Right atrium auricular region (tissue), 2 donors: ENCODE measurements at regions not wholly inside any gene's neighbourhood (a gene's known extent, or its start where the extent isn't known, plus 50 kb on each side); places are given as distances from the start of the nearest gene placed in this dataset.

ENCODE experiments used
- DNase-seq: peaks from one replicate; pipeline ENCODE4 v3.0.0-alpha.2; 2019; ENCODE audit warnings: low spot score
- H3K27ac ChIP-seq, 2 donors: fragments of 200-600 bp; sonication (generic); 1 replicate in 1 of 2; 2 replicates in 1 of 2; pipeline ENCODE4 v1.5.1; 2016 to 2019
- H3K27me3 ChIP-seq, 2 donors: fragments of 200-600 bp; sonication (generic); one replicate each; pipeline versions ENCODE4 v1.5.1 to v1.6.0; 2017 to 2019
- H3K36me3 ChIP-seq: fragments of 200-600 bp; sonication (generic); one replicate; pipeline ENCODE4 v1.5.1; 2016
- H3K4me1 ChIP-seq, 2 donors: fragments of 200-600 bp; sonication (generic); one replicate each; pipeline versions ENCODE4 v1.5.1 to v1.6.0; 2017 to 2019
- H3K4me3 ChIP-seq, 2 donors: fragments of 200-600 bp; sonication (generic); 1 replicate in 1 of 2; 2 replicates in 1 of 2; pipeline ENCODE4 v1.5.1; 2017 to 2019; ENCODE audit warnings: mild to moderate bottlenecking in 1 of 2, moderate library complexity in 1 of 2
- H3K9me3 ChIP-seq, 2 donors: fragments of 200-600 bp; sonication (generic); one replicate each; pipeline ENCODE4 v1.5.1; 2019
- CTCF ChIP-seq, 2 donors: fragments of 200-600 bp; sonication (generic); IDR thresholded peaks; one replicate each; pipeline ENCODE4 v1.5.1; 2019; ENCODE audit warnings: antibody characterized with exemption in 2 of 2

DNA sequence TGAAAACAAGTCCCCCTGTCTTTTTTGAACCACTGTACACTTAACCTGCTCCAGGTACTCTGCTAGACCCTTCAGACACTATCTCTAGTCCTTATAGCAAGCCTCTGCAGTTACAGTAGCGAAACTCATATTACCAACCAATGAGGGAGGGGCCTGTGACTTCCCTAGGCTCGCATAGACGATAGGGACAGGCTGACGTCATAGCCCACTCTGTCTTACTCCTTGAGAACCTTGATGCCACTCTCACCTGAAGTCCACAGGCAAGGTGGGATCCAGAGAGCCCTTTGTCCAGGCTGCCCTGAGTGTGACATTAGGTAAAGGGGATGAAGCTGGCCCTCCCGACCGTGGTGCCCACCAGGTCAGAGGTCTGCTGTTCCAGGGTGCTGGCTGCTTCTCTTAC, 65.3 kb downstream of the ACTBL2 start:
- Histone ChIP-seq H3K4me1 (peaks cover 0 to 15% of the 10 kb centered on the region in 2 donors), H3K27me3 (no peaks in the 10 kb centered on the region), H3K27ac (no peak overlapping the region), H3K4me3 (no peak overlapping the region), H3K9me3 (no peaks in the 10 kb centered on the region), H3K36me3 (no peaks in the 10 kb centered on the region)
- TF ChIP-seq CTCF (IDR thresholded peaks at IDR 0.05): no peak
- DNase-seq: no peak

GRCh38 chr5:57416278-57416994, 66.2 kb downstream of the ACTBL2 start:
- TF ChIP-seq CTCF (IDR thresholded peaks at IDR 0.05): no peak
- H3K9me3 ChIP-seq: no peaks in the 10 kb centered on the region
- peaks cover 0 to 24% of the 10 kb centered on the region in 2 donors for H3K4me1 ChIP-seq
- H3K27ac ChIP-seq: no peak overlapping the region
- no peak for DNase-seq
- no peak overlapping the region for H3K4me3 ChIP-seq
- H3K27me3 ChIP-seq: no peaks in the 10 kb centered on the region
- H3K36me3 ChIP-seq: no peaks in the 10 kb centered on the region

- peak overlapping the region in 1 of 2 donors; percentile 55 for H3K27ac ChIP-seq
Observed at GRCh38 chr5:57414857-57415256, 67.8 kb downstream of the ACTBL2 start.

GRCh38 chr5:57414191-57414590, 68.4 kb downstream of the ACTBL2 start:
- no peak overlapping the region for H3K4me3 ChIP-seq
- H3K36me3 ChIP-seq: no peaks in the 10 kb centered on the region
- peak overlapping the region; percentile 24 to 55 for H3K27ac ChIP-seq
- no peak for DNase-seq
- H3K27me3 ChIP-seq: no peaks in the 10 kb centered on the region
- H3K4me1 ChIP-seq: peaks cover 0 to 37% of the 10 kb centered on the region in 2 donors
- H3K9me3 ChIP-seq: no peaks in the 10 kb centered on the region
- no peak for TF ChIP-seq CTCF (IDR thresholded peaks at IDR 0.05)

More at GRCh38 chr5:57414857-57415256, 67.8 kb downstream of the ACTBL2 start:
- no peak for DNase-seq
- no peaks in the 10 kb centered on the region for H3K36me3 ChIP-seq
- H3K4me1 ChIP-seq: peaks cover 0 to 34% of the 10 kb centered on the region in 2 donors
- TF ChIP-seq CTCF (IDR thresholded peaks at IDR 0.05): no peak
- no peaks in the 10 kb centered on the region for H3K27me3 ChIP-seq
- no peaks in the 10 kb centered on the region for H3K9me3 ChIP-seq
- no peak overlapping the region for H3K4me3 ChIP-seq

DNA sequence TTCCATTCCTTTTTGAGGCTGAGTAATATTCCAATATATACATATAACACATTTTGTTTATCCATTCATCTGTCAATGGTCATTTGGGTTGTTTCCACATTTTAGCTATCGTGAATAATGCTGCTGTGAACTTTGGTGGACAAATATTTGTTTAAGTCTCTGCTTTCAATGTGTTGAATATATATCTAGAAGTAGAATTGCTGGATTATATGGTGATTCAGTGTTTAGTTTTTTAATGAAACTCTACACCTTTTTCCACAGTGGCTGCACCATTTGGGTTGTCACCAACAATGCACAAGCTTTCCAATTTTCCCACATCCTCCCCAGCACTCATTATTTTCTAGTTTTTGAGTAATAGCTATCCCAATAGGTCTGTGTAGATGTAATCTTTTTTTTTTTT, 69.5 kb downstream of the ACTBL2 start:
- no peak overlapping the region for H3K4me3 ChIP-seq
- no peak for TF ChIP-seq CTCF (IDR thresholded peaks at IDR 0.05)
- no peaks in the 10 kb centered on the region for H3K9me3 ChIP-seq
- no peaks in the 10 kb centered on the region for H3K27me3 ChIP-seq
- peaks cover 0 to 48% of the 10 kb centered on the region in 2 donors for H3K4me1 ChIP-seq
- no peaks in the 10 kb centered on the region for H3K36me3 ChIP-seq
- no peak for DNase-seq
- H3K27ac ChIP-seq: no peak overlapping the region

- Histone ChIP-seq H3K9me3 (no peaks in the 10 kb centered on the region), H3K4me3 (no peak overlapping the region), H3K36me3 (no peaks in the 10 kb centered on the region), H3K27ac (no peak overlapping the region), H3K4me1 (peaks cover 0 to 52% of the 10 kb centered on the region in 2 donors), H3K27me3 (no peaks in the 10 kb centered on the region)
- no peak for TF ChIP-seq CTCF (IDR thresholded peaks at IDR 0.05)
- no peak for DNase-seq
Observed at GRCh38 chr5:57412680-57413079, 69.9 kb downstream of the ACTBL2 start.
